Sigmoid colon (tissue), 6 donors: ENCODE measurements at regions not wholly inside any gene's neighbourhood (a gene's known extent, or its start where the extent isn't known, plus 50 kb on each side); places are given as distances from the start of the nearest gene placed in this dataset.
A peak's percentile ranks its signal among the peaks of the same experiment; 100 is the strongest.

ENCODE experiments used
- DNase-seq: peaks from one replicate; pipeline ENCODE4 v3.0.0-alpha.2; 2019
- H3K27ac ChIP-seq, 4 donors: fragments of 200-600 bp; sonication (generic); one replicate each; pipeline ENCODE4 v1.5.1; 2016 to 2019; ENCODE audit warnings: mild to moderate bottlenecking in 1 of 4
- H3K27me3 ChIP-seq, 3 donors: fragments of 200-600 bp; sonication (generic); one replicate each; pipeline ENCODE4 v1.5.1; 2019; ENCODE audit warnings: mild to moderate bottlenecking in 1 of 3
- H3K36me3 ChIP-seq, 4 donors: fragments of 200-600 bp; sonication (generic); one replicate each; pipeline ENCODE4 v1.5.1; 2016 to 2019
- H3K4me1 ChIP-seq, 4 donors: fragments of 200-600 bp; sonication (generic); one replicate each; pipeline ENCODE4 v1.5.1; 2017 to 2019
- H3K4me3 ChIP-seq, 4 donors: fragments of 200-600 bp; sonication (generic); one replicate each; pipeline ENCODE4 v1.5.1; 2017 to 2019; ENCODE audit warnings: mild to moderate bottlenecking in 2 of 4, moderate library complexity in 1 of 4
- H3K9me3 ChIP-seq, 4 donors: fragments of 200-600 bp in 3 of 4; sonication (generic) in 3 of 4; one replicate each; pipeline versions ENCODE4 v1.5.1 to v1.6.1; 2013 to 2019
- CTCF ChIP-seq, 4 experiments: fragments of 450-650 bp in 3 of 4; fragments of 200-600 bp in 1 of 4; IDR thresholded peaks; one replicate each; pipeline ENCODE4 v1.5.1; 2016 to 2019; ENCODE audit warnings: antibody characterized with exemption in 4 of 4, mild to moderate bottlenecking in 3 of 4, moderate library complexity in 2 of 4
- EP300 ChIP-seq, 4 donors: sonication (generic); formaldehyde crosslinking; IDR thresholded peaks; one replicate each; pipeline ENCODE4 v1.6.1; 2017; ENCODE audit warnings: antibody characterized with exemption in 4 of 4
- POLR2A ChIP-seq, 2 donors: fragments of 450-650 bp; IDR thresholded peaks; one replicate each; pipeline ENCODE4 v1.6.1; 2016; ENCODE audit warnings: antibody characterized with exemption in 2 of 2, mild to moderate bottlenecking in 2 of 2, moderate library complexity in 2 of 2
- POLR2AphosphoS5 ChIP-seq, 4 donors: sonication (generic); formaldehyde crosslinking; IDR thresholded peaks; one replicate each; pipeline ENCODE4 v1.6.1; 2017; ENCODE audit warnings: antibody characterized with exemption in 4 of 4
- WGBS, 2 donors: extraction: QIAGEN DNeasy Blood & Tissue Kit; methylation state at CpG; one replicate each; pipeline ENCODE4 v1.1.7; 2013; 5-methylcytosine and 5-hydroxymethylcytosine counted together
- intact Hi-C: fragments of 100-400 bp; cut with DNase I; formaldehyde crosslinking; loops from one replicate; pipeline ENCODE4 v1.15.1; 2023
- donor health status: healthy with polysubstance abuse.
- donor health status: healthy.

- no peaks in the 10 kb centered on the region for H3K27me3 ChIP-seq
- no peaks in the 10 kb centered on the region for H3K36me3 ChIP-seq
- no peak overlapping the region for H3K4me3 ChIP-seq
- TF ChIP-seq POLR2AphosphoS5 (IDR thresholded peaks at IDR 0.05) (no peak), CTCF (IDR thresholded peaks at IDR 0.05) (no peak), POLR2A (IDR thresholded peaks at IDR 0.05) (no peak), EP300 (IDR thresholded peaks at IDR 0.05) (no peak)
- H3K9me3 ChIP-seq: no peaks in the 10 kb centered on the region
- no peak for DNase-seq
- 57 to 71% methylated on average over 2 of the region's 2 CpGs for WGBS, 2 donors
- no peaks in the 10 kb centered on the region for H3K4me1 ChIP-seq
- peak overlapping the region in 1 of 4 donors; percentile 35 for H3K27ac ChIP-seq
- intact Hi-C loops: no loop called here
Measured at GRCh38 chr4:57993944-57994343, 883.8 kb upstream of the IGFBP7 start.

DNA sequence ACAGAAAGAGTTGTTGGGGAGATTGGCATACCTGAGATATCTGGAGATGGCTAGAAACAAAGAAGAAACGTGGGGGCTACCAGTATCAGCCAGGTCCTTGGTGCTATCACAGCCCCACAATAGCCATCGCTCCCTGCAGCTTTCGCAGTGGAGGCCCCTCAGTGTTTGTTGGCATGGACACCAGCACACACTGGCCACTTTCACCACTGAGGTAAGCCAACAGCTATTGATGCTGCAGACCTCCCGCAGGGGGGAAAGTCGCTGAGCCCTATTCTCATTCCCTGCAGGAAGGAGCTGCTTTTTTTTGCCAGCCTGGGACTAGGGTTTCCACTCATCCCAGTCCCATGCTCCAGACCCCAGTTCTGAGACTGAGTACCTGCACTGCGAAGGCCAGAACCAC lies 879.2 kb upstream of the IGFBP7 start:
- intact Hi-C loops: no loop called here
- no peaks in the 10 kb centered on the region for H3K9me3 ChIP-seq
- H3K27me3 ChIP-seq: no peaks in the 10 kb centered on the region
- no peak overlapping the region for H3K4me3 ChIP-seq
- H3K4me1 ChIP-seq: no peaks in the 10 kb centered on the region
- TF ChIP-seq POLR2AphosphoS5 (IDR thresholded peaks at IDR 0.05) (no peak), CTCF (IDR thresholded peaks at IDR 0.05) (no peak), EP300 (IDR thresholded peaks at IDR 0.05) (no peak), POLR2A (IDR thresholded peaks at IDR 0.05) (no peak)
- no peak for DNase-seq
- no peaks in the 10 kb centered on the region for H3K36me3 ChIP-seq
- no peak overlapping the region for H3K27ac ChIP-seq
- 82 to 86% methylated on average over 6 of the region's 6 CpGs for WGBS, 2 donors

DNA sequence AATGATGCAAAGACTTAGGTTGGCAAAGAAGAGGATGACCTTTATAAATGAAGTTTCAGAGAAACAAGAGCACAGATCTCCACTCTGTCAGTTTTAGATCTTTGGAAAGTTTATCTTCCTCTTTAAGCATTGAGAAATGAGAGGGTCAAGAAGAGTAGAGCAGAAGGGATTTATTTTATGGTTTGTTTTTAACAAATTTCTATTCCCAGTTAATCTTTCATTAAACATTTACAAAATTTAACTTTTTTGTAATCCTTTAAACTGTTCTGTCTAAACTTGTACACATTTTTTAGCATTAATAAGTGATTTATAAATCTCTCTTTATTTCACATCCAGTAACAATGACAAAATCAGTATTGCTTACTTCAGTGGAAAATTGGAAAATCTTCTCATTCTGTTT lies 875.0 kb upstream of the IGFBP7 start:
- Histone ChIP-seq H3K36me3 (no peaks in the 10 kb centered on the region), H3K27me3 (no peaks in the 10 kb centered on the region), H3K4me3 (no peak overlapping the region), H3K9me3 (no peaks in the 10 kb centered on the region), H3K27ac (no peak overlapping the region), H3K4me1 (no peaks in the 10 kb centered on the region)
- no peak for TF ChIP-seq EP300 (IDR thresholded peaks at IDR 0.05)
- TF ChIP-seq POLR2AphosphoS5 (IDR thresholded peaks at IDR 0.05): no peak
- TF ChIP-seq POLR2A (IDR thresholded peaks at IDR 0.05): no peak
- no peak for TF ChIP-seq CTCF (IDR thresholded peaks at IDR 0.05)
- no peak for DNase-seq
- intact Hi-C loops: no loop called here

DNA sequence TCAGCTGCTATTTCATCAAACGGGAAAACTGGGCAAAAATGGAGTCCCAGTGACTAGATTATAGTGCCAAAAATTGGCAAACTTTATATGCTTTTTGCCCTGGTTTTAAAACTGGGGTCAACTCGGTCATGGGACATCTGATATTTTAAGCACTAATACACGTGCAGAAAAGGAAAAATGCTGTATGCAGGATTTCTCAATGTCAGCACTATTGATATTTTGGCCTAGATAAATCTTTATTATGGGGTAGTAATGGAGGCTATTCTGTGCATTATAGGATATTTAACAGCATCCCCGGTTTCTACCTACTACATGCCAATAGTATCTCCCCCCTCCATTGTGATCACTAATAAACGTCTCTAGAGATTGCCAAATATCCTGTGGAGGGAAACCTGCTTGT lies 870.9 kb upstream of the IGFBP7 start:
- H3K36me3 ChIP-seq: no peaks in the 10 kb centered on the region
- TF ChIP-seq POLR2AphosphoS5 (IDR thresholded peaks at IDR 0.05): no peak
- no peak for TF ChIP-seq EP300 (IDR thresholded peaks at IDR 0.05)
- no peak for TF ChIP-seq POLR2A (IDR thresholded peaks at IDR 0.05)
- TF ChIP-seq CTCF (IDR thresholded peaks at IDR 0.05): no peak
- intact Hi-C loops: no loop called here
- H3K27me3 ChIP-seq: no peaks in the 10 kb centered on the region
- no peaks in the 10 kb centered on the region for H3K4me1 ChIP-seq
- WGBS, 2 donors: 58 to 73% methylated on average over 5 of the region's 5 CpGs
- no peak for DNase-seq
- H3K27ac ChIP-seq: no peak overlapping the region
- H3K4me3 ChIP-seq: no peak overlapping the region
- H3K9me3 ChIP-seq: no peaks in the 10 kb centered on the region

- no peak for TF ChIP-seq POLR2AphosphoS5 (IDR thresholded peaks at IDR 0.05)
- TF ChIP-seq CTCF (IDR thresholded peaks at IDR 0.05): no peak
- no peak for TF ChIP-seq POLR2A (IDR thresholded peaks at IDR 0.05)
- TF ChIP-seq EP300 (IDR thresholded peaks at IDR 0.05): no peak
- H3K9me3 ChIP-seq: no peaks in the 10 kb centered on the region
- no peaks in the 10 kb centered on the region for H3K36me3 ChIP-seq
- DNase-seq: no peak
- intact Hi-C loops: no loop called here
- H3K4me3 ChIP-seq: no peak overlapping the region
- H3K27me3 ChIP-seq: no peaks in the 10 kb centered on the region
- no peak overlapping the region for H3K27ac ChIP-seq
- no peaks in the 10 kb centered on the region for H3K4me1 ChIP-seq
- WGBS, 2 donors: 83 to 88% methylated on average over 4 of the region's 4 CpGs
Measured at GRCh38 chr4:57974821-57975220, 864.6 kb upstream of the IGFBP7 start.
